Fibroblast of the conjunctiva (primary cell): ENCODE measurements at regions not wholly inside any gene's neighbourhood (a gene's known extent, or its start where the extent isn't known, plus 50 kb on each side); places are given as distances from the start of the nearest gene placed in this dataset.
"Not testable (repeated sequence)": the region's sequence is repeated elsewhere in the genome, so short reads cannot be mapped to it uniquely, and the experiment has no call there.

ENCODE experiments used
- DNase-seq: peaks from one replicate; pipeline ENCODE4 v3.0.0-alpha.2; 2010; ENCODE audit warnings: low read depth

DNA sequence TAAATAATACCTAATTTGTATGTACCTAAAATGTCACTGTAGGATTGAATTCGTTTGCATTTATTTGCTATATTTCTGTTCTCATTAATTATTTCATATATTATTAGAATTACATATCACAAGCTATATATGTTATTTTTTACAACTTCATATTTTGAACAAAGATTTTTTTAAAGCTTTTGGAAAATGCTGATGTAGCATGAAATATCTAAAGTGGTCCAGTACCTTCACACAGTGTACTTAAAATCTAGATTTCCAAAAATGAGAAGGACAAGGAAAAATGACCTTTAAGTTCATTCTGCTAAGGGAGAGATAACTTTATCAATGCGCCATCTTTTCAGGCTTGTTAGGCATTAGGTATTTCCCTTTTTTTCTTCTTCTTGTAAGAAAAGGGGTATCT is 71.8 kb downstream of the LARP7 start:
- DNase-seq, result no peak

DNA sequence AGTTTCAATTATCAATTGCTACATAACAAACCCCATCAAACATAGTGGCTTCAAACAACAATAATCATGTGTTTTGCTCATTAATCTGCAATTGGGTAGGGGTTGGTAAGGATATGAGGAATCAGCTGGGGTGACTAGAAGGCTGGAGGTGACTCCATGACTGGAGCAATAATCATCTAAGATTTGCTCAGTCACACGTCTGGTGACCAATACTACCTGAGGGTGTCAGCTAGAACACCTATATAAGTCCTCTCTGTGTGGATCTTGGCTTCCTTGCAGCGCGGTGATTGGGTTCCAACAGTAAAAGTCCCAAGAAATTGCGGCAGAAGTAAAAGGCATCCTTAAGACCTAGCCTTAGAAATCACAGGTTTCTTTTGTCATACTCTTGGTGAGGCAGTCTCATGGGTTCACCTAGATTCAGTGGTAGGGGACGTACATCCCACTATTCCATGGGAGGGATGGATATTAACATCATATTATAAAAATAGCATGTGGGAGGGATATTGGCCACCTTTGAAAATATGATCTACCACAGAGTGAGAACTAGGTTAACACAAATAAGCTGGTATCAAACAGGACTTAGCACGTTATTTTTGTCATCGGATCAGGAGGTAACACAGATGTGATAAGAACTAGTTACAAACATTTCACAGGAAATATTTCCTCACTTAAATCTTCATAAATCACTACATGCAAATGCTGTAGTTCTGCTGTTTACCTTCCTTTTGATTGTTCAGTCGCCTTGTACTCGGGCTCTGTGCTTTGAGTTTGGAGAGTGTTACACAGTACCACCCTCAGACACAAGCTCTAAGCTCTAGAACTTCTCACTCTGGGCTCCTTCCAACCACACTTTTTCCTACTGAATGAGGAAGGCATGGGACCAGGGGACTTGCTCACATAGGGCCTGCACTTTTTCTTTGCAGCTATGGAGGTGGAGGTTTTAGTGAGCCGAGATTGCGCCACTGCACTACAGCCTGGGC is 78.3 kb downstream of the LARP7 start:
- no peak for DNase-seq

DNA sequence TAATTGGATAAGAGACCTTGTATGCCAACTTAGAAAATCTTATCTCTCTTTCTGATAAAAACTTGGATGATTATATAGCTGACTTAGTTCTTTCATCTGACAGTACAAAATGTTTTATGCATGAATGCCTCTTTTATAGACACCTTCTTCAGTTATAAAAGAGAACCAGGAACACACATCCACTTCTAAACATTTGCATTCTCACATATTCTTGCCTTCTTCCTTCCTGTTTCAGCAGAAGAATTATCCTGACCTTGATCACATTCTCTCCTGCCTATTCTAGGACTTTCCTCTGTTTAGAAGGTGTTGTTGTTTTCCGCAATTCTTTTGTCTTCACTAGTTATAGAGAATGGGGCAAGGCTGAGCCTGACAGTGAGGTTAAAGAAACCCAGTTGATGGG is 80.9 kb downstream of the LARP7 start:
- no peak for DNase-seq

DNA sequence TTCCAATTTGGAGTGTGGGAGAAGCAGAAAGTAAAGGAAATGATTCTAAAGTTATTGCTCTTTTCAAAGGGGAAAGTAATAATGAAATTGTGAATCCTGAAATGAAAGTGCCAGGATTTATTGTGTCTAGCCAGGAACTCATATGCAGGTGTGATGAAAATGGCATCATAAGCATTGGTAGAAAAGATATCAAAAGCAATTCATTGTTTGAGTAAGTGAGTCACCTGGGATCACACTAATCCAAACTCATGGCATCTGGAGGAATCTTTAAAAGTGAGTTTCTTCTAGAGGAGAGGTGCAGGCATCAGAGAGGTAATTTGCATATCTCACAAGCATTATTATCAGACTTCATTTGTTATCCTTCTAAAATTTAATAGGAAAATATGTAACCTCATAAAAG is 84.7 kb downstream of the LARP7 start:
- no peak for DNase-seq

DNA sequence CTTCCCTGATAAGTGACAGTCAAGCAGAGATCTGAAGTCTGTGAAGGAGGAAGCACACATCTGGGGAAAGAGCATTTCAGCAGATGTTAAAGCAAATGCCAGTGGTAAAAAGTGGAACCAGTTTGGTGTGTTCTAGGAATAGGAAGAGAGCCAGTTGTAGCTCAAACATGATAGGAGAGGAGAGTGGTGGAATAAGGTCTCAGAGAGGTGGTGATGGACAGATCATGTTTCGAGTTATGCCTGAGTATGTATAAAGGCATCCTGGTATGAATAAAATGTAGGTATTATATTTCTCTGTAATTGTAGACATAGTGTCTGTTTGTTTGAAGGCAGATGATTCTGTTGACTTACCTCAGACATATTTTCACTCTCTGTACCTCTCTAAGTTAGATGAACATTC is 89.1 kb downstream of the LARP7 start:
- no peak for DNase-seq

DNA sequence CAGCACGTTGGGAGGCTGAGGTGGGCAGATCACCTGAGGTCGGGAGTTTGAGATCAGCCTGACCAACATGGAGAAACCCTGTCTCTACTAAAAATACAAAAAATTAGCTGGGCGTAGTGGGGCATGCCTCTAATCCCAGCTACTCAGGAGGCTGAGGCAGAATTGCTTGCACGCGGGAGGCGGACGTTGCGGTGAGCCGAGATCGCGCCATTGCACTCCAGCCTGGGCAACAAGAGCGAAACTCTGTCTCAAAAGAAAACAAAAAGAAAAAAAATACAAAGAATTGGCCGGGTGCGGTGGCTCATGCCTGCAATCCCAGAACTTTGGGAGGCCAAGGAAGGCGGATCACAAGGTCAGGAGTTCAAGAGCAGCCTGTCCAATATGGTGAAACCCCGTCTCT is 90.8 kb downstream of the LARP7 start:
- DNase-seq, result not testable (repeated sequence)

DNA sequence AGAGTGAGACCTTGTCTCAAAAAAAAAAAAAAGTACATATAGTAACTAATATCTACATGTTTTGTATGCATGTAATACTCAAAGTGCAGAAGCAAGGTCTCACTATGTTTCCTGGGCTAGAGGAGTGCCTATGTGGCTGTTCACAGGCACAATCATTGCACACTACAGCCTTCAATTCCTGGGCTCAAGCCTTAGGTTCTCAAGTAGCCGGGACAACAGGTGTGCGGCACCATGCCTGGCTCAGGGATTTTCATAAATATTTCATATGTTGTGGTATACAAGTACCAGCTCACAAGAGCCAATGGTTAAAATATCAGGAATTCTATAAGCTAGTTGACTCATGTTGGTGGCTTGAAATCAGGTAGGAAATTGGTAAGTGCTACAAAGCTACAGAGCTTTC is 94.8 kb downstream of the LARP7 start:
- no peak for DNase-seq

DNA sequence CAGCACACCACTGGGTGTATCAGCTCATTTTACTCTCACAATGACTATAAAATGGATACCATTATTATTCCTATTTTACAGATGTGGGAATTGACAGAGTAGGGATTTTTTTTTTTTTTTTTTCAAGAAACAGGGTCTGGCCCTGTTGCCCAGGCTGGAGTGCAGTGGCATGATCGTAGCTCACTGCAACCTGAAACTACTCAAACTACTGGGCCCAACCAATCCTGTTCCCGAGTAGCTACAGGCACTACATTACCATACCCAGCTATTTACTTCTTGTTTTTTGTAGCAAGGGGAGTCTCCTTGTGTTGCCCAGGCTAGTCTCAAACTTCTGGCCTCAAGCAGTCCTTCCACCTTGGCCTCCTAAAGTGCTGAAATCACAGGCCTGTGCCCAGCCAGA is 95.2 kb downstream of the LARP7 start:
- no peak for DNase-seq

DNA sequence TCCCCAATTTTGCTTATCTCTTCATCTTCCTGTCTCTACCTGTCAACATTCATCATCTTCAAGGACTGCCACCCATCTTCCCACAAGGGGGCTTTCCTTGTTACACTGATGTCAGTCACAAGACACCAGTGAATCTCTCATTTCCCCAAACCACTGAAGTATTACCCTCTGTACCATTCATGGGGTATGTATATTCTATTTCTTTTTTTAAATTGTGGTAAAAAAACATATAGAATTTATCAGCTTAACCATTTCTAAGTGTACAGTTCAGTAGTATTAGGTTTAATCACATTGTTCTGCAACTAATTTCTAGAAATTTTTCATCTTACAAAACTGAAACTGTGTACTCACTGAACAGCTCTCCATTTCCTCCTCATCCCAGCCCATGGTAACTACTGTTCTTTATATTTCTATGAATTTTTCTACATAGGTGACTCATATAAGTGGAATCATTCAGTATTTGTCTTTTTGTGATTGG is 98.6 kb downstream of the LARP7 start:
- DNase-seq, result no peak

DNA sequence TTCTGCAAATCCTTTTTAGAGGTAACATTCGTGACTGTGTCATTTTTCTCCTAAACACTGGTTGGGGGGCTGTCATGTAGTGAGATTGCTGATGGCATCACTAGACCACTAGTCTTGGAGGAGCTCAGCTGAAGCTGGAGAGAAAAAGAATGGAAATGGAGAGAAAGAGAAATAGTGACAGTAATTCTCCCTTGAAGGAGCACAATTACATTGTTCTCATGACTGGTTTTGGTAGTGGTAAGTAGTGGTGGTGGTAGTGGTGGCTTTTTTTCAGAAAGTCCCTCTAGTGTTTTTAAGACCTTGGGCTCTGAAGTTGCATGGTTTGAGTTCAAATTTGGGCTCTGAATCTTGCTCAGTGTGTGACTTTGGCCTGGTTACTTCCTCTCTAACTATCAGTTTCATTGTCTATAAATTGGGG is 99.8 kb downstream of the LARP7 start:
- no peak for DNase-seq

DNA sequence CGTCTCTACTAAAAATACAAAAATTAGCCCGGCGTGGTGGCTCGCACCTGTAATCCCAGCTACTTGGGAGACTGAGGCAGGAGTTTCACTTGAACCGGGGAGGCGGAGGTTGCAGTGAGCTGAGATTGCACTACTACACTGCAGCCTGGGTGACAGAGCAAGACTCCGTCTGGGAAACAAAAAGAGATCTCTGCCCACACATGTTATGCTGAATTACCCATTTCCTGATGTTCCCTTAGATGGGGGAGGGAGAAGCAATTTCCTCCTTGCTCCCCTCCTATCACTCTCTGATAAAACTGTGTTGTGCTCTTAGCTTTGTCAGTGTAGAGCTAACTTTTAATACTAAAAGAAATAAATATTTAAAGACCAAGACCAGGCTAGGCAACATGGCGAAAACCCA is 102.5 kb downstream of the LARP7 start:
- no peak for DNase-seq

DNA sequence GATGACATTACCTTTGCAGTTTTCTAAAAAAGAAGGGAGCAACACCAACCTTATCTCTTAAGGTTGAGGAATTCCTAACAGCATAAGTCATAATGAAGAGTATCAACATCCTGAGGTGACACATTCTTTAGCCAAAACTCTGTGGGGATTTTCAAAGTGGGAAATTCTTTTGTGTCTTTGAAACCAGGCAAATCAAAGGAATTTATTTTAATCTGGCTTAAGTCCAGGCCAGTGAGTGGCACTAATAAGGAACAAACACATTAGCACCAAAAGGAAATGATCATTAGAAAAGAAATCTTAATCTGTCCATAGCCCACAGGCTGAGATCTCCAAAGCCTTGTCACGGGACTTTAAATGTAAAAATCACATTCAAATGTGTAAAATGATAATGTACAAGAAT is 110.1 kb downstream of the LARP7 start:
- no peak for DNase-seq

DNA sequence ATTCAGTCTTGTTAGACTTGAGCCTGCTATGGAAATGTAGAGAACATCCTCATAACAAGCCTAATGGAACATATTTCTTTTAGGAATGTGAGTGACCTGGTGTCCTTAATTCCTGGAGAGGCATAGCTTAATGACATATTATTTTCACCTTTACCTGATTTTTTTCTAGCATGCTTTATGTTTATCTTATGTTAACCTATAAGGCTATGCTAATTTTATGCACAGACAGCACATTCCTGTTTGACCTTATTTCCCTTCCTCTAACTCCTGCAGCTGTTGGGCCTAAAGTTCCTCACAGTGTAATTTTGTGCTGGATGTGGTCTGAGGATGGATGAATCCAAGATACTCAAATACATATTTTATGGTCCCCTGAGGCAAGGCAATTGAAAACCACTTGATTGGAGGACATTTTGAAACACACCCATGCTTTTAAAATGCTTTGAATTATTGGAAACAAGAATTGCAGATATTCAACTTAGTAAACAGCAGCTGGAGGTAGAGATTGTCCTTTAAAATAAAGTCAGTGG is 111.5 kb downstream of the LARP7 start:
- DNase-seq, result no peak

DNA sequence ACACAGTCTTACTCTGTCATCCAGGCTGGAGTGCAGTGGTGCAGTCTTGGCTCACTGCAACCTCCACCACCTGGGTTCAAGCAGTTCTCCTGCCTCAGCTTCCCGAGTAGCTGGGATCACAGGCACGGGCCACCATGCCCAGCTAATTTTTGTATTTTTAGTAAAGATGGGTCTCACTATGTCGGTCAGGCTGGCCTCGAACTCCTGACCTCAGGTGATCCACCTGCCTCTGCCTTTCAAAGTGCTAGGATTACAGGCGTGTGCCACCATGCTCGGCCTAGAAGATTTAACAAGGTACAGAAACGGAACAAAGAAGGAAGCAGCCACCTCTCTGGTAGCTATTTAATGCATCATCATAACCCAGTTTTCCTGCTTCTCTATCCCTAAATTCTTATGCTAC is 113.8 kb downstream of the LARP7 start:
- not testable (repeated sequence) for DNase-seq

DNA sequence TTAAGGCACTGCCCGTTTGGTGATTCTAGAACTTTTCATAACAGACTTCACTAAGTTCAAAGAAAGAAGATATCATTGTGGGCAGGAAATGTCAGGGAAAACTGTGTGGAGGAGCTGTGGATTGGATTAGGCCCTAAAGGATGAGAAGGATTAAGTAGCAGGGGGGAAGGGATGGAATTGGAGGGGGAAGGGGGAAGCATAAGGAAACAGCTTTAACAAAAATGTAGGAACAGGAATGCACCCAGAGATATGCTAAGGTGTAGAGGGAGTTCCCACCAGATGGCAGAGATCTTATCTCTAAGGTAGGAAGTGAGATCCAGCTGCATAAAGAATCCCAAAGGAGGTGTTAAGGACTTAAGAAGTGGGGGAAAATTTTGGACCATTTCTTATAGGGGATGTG is 114.5 kb downstream of the LARP7 start:
- no peak for DNase-seq

DNA sequence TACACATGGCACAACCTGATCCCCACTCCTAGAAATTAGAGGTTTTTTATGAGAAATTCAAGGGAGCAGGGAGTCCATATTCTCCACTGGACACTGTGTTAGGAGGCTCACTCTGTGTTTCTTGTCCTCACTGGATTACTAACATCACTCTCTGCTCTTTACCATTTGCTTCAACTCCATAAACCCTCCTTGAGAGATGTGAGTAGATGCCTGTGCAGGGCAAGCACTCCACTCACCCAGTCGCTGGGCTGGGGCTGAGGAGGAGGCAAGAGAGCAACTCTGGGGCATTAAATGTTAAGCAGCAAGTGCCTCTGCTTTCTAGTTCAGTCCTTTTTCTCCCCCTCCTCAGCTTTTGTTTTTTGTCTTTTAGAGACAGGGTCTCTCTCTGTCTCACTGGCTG is 115.1 kb downstream of the LARP7 start:
- DNase-seq, result no peak

DNA sequence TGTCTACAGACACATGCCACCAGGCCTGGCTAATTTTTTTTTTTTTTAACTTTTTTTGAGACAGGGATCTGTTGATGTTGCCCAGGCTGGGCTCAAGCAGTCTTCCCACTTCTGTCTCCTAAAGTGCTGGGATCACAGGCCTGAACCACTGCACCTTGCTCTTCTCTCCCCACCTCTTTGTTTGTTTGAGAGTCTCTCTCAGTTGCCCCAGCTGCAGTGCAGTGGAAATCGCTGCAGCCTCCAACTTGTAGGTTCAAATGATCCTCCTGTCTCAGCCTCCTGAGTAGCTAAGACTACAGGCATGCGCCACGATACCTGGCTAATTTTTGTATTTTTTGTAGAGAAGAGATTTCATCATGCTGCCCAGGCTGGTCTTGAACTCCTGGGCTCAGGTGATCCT is 115.6 kb downstream of the LARP7 start:
- no peak for DNase-seq

DNA sequence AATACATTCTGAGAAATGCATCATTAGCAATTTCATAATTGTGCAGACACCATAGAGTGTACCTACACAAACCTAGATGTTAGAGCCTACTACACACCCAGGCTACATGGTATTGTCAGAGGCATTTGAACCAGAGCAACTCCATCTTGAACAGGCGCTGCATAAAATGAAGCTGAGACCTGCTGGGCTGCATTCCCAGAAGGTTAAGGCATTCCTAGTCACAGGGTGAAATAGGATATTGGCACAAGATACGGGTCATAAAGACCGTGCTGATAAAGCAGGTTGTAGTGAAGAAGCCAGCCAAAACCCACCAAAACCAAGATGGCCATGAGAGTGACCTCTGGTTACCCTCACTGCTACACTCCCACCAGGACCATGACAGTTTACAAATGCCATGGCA is 116.4 kb downstream of the LARP7 start:
- DNase-seq, result no peak

DNA sequence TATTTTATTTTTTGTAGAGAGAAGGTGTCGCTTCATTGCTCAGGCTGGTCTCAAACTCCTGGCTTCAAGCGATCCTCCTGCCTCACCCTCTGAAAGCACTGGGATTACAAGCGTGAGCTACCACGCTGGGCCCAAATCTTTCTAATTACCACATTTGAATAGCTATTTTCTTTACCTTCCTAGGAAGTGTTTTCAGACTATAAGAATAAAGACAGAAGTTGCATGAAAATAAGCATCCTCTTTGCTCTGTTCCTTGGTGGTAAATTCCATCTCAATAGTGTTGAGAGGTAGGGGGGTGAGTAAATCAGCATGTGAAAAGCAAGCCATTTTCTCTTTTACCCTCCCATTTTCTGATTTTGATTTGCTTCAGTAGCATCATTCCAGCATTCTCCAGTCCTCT is 122.4 kb downstream of the LARP7 start:
- no peak for DNase-seq

DNA sequence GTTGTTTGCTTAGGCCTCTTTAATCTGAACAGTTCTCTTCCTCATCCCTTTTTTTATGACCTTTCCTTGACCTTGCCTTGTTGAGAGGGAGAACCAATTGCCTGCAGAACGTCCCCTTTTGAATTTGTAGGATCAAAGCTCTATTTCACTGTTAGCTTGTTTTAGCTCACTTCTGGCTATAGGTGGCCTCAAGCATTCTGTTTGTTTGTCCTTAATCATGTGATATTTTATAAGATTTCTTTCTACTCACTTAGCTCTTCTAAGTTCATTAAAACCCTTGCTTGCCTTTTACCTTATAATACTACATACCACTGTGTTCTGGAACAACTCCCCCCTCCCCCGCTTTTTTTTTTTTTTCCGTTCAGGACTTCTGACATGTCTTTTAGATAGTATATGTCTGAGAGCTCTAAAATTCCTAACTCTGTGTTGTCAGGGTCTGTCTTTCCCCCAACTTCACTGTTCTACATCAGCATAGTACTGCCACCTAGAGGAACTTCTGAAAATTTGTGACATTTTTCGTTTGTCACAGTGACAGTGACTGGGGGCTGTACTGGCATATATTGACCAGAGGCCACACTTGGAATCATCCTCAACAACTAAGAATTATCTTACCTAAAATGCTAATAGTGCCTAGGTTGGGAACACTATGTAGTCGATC is 128.5 kb downstream of the LARP7 start:
- peak; percentile 1 for DNase-seq

DNA sequence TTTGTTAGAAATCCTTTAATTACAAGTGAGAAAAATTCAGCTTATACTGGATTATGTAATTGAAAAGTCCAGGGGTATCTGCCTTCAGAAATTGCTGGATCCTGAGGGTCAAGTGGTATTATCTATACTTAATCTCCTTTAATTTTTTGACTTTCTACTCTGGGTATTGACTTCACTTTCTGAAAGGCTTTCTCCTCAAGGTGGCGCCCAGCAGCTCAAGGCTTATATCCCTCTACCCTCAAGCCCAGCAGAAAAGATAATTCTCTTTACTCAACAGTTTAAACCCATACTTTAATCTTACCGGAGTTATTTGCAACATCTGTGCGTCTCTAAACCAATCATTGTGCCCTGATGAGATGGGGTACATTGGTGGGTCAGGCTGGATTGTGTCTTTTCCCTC is 129.5 kb downstream of the LARP7 start:
- DNase-seq, result peak; percentile 18

DNA sequence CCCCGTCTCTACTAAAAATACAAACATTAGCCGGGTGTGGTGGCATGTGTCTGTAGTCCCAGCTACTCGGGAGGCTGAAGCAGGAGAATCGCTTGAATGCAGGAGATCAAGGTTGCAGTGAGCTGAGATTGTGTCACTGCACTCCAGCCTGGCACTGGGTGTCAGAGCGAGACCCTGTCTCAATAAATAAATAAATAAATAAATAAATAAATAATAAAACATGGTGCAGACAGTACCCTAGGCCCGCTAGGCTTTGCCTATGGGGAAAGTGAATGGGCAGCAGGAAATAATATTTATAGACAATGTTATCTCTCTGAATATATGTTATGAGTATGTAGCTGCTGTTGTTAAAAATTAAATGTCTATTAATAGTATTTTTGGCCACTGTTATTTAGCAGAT is 130.4 kb downstream of the LARP7 start:
- no peak for DNase-seq

DNA sequence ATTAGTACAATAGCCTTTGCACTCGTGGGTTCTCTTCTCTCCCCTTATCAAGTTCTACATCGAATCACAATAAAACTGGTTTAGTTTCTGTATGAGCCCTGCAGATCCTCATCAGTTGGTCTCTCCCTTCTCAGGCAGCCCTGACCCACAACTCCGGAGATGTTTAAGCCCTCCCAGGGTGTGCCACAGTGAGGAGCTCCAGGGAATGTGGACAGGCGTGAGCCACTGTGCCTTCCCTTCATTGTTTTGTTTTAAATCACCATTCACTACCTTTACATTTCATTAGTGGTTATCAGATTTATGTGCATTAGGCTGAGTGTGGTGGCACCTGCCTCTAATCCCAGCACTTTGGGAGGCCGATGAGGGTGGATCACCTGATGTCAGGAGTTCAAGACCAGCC is 133.2 kb downstream of the LARP7 start:
- DNase-seq, result no peak
